ENCODE measurements at regions not wholly inside any gene's neighbourhood (a gene's known extent, or its start where the extent isn't known, plus 50 kb on each side); places are given as distances from the start of the nearest gene placed in this dataset.
"Not testable (repeated sequence)": the region's sequence is repeated elsewhere in the genome, so short reads cannot be mapped to it uniquely, and the experiment has no call there.

- no peak for DNase-seq
These were observed 941.0 kb downstream of the DNAH5 start for GRCh38 chr5:13003457-13003856.

- DNase-seq: no peak
These were observed 944.8 kb downstream of the DNAH5 start for GRCh38 chr5:12999667-13000066.

GRCh38 chr5:12985142-12985541 is 959.3 kb downstream of the DNAH5 start:
- no peak for DNase-seq

GRCh38 chr5:12974856-12975255 is 969.6 kb downstream of the DNAH5 start:
- no peak for DNase-seq

- no peak for DNase-seq
These were observed 978.7 kb downstream of the DNAH5 start for GRCh38 chr5:12965804-12966203.

- peak in 1 of 2 experiments; percentile 25 for DNase-seq
These were observed 984.8 kb downstream of the DNAH5 start for GRCh38 chr5:12959713-12960112.

GRCh38 chr5:12952409-12952808 is 992.1 kb downstream of the DNAH5 start:
- no peak for DNase-seq

- no peak for DNase-seq
These were observed 992.6 kb downstream of the DNAH5 start for GRCh38 chr5:12951846-12952245.

- no peak for DNase-seq
These were observed 997.1 kb downstream of the DNAH5 start for GRCh38 chr5:12947379-12947778.

- DNase-seq: not testable (repeated sequence)
These were observed 999.0 kb downstream of the DNAH5 start for GRCh38 chr5:12945477-12945876.

GRCh38 chr5:12936221-12936620 is 1008.3 kb downstream of the DNAH5 start:
- DNase-seq: no peak

- DNase-seq: no peak
These were observed 1009.8 kb downstream of the DNAH5 start for GRCh38 chr5:12934722-12935121.

- DNase-seq: no peak
These were observed 1016.3 kb upstream of the CTNND2 start for GRCh38 chr5:12920527-12920926.

- no peak for DNase-seq
These were observed 1006.9 kb upstream of the CTNND2 start for GRCh38 chr5:12911156-12911555.

- DNase-seq: no peak
These were observed 1006.4 kb upstream of the CTNND2 start for GRCh38 chr5:12910641-12911040.

GRCh38 chr5:12902611-12903010 is 998.4 kb upstream of the CTNND2 start:
- DNase-seq: peak in 1 of 2 experiments; percentile 17

GRCh38 chr5:12901696-12902095 is 997.5 kb upstream of the CTNND2 start:
- no peak for DNase-seq

- DNase-seq: no peak
These were observed 991.8 kb upstream of the CTNND2 start for GRCh38 chr5:12896086-12896485.

GRCh38 chr5:12885018-12885417 is 980.8 kb upstream of the CTNND2 start:
- peak; percentile 45 to 81 for DNase-seq

GRCh38 chr5:12883395-12883794 is 979.1 kb upstream of the CTNND2 start:
- DNase-seq: peak in 1 of 2 experiments; percentile 21

- no peak for DNase-seq
These were observed 972.5 kb upstream of the CTNND2 start for GRCh38 chr5:12876541-12877298.

- no peak for DNase-seq
These were observed 966.8 kb upstream of the CTNND2 start for GRCh38 chr5:12870872-12871539.

- DNase-seq: no peak
These were observed 961.3 kb upstream of the CTNND2 start for GRCh38 chr5:12865529-12865928.

GRCh38 chr5:12861886-12862654 is 957.8 kb upstream of the CTNND2 start:
- no peak for DNase-seq

Data from NCI-H446 (cell line).